HG03457 (cell line): ENCODE measurements at regions not wholly inside any gene's neighbourhood (a gene's known extent, or its start where the extent isn't known, plus 50 kb on each side); places are given as distances from the start of the nearest gene placed in this dataset.
"Not testable (repeated sequence)": the region's sequence is repeated elsewhere in the genome, so short reads cannot be mapped to it uniquely, and the experiment has no call there.

Experiments used
- ATAC-seq: cut with Tn5 transposase; IDR thresholded peaks from one replicate; pipeline ENCODE4 v1.9.1; 2021; ENCODE audit warnings: moderate number of reproducible peaks; ENCODE audit not compliant: unreplicated experiment

GRCh38 chr5:152184266-152184665 is 220.8 kb downstream of the NMUR2 start:
- ATAC-seq, result no peak

GRCh38 chr5:152181461-152181860 is 223.6 kb downstream of the NMUR2 start:
- no peak for ATAC-seq

GRCh38 chr5:152178350-152178699 is 226.8 kb downstream of the NMUR2 start:
- ATAC-seq, result no peak

- no peak for ATAC-seq
Observed at GRCh38 chr5:152177626-152178349, 227.3 kb downstream of the NMUR2 start.

- ATAC-seq, result no peak
Observed at GRCh38 chr5:152171888-152172287, 233.2 kb downstream of the NMUR2 start.

GRCh38 chr5:152170350-152170749 is 234.7 kb downstream of the NMUR2 start:
- no peak for ATAC-seq

GRCh38 chr5:152164860-152165259 is 240.2 kb upstream of the GLRA1 start:
- no peak for ATAC-seq

- not testable (repeated sequence) for ATAC-seq
Observed at GRCh38 chr5:152159894-152160293, 235.2 kb upstream of the GLRA1 start.

- not testable (repeated sequence) for ATAC-seq
Observed at GRCh38 chr5:152154452-152154851, 229.8 kb upstream of the GLRA1 start.

GRCh38 chr5:152151940-152152339 is 227.3 kb upstream of the GLRA1 start:
- ATAC-seq, result no peak

- no peak for ATAC-seq
Observed at GRCh38 chr5:152151113-152151512, 226.5 kb upstream of the GLRA1 start.

GRCh38 chr5:152147286-152147685 is 222.6 kb upstream of the GLRA1 start:
- ATAC-seq, result no peak

- ATAC-seq, result no peak
Observed at GRCh38 chr5:152146566-152146965, 221.9 kb upstream of the GLRA1 start.

GRCh38 chr5:152144556-152144955 is 219.9 kb upstream of the GLRA1 start:
- no peak for ATAC-seq

- ATAC-seq, result no peak
Observed at GRCh38 chr5:152144030-152144429, 219.4 kb upstream of the GLRA1 start.

GRCh38 chr5:152142840-152143469 is 218.3 kb upstream of the GLRA1 start:
- peak; percentile 67 for ATAC-seq

GRCh38 chr5:152140347-152140746 is 215.7 kb upstream of the GLRA1 start:
- no peak for ATAC-seq

- ATAC-seq, result no peak
Observed at GRCh38 chr5:152137063-152137462, 212.4 kb upstream of the GLRA1 start.

GRCh38 chr5:152136321-152136720 is 211.7 kb upstream of the GLRA1 start:
- no peak for ATAC-seq

GRCh38 chr5:152135827-152136226 is 211.2 kb upstream of the GLRA1 start:
- no peak for ATAC-seq

GRCh38 chr5:152125661-152126205 is 201.1 kb upstream of the GLRA1 start:
- ATAC-seq, result no peak

GRCh38 chr5:152124409-152125041 is 199.9 kb upstream of the GLRA1 start:
- ATAC-seq, result no peak
